ENCODE measurements at regions not wholly inside any gene's neighbourhood (a gene's known extent, or its start where the extent isn't known, plus 50 kb on each side); places are given as distances from the start of the nearest gene placed in this dataset.

DNA sequence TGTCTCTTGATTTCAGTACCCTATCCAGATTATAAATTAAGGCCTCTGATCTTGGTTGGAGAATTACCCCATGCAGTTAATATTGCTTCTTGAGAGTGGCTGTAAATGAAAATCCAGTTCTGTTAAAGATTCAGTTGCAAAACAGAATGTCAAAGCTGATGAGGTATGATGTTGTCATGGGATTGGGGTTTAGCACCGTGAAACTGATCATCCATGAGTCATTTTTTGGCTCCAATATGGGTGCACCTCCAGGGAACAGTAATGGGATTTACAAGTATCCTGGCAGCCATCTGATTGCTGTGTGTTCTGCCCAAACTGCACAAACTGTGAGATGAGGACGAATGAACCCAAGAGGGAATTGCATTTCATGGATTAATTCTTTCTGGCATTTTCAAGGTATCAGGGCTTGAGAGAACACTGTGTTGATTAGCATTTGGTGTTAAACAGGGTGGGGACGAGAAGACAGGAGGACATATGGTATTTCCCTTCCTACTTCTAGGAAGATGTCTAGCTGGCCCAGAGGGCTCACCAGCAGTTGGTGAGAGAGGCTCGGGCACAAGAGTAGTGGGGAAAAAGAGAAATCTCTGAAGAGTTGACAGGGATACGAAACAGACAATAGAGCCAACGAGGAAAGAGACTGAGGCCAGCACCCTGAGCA is 214.7 kb downstream of the GAS1 start:
- no peak overlapping the region for H3K4me2 ChIP-seq (ENCODE audit: low read length)

GRCh38 chr9:86731511-86732063 is 215.7 kb downstream of the GAS1 start:
- no peaks in the 10 kb centered on the region for H3K36me3 ChIP-seq (ENCODE audit: control insufficient read depth, low read length)
- H3K4me2 ChIP-seq (ENCODE audit: low read length), result no peak overlapping the region
- no peaks in the 10 kb centered on the region for H3K4me1 ChIP-seq (ENCODE audit: control insufficient read depth, low read length)
- no peaks in the 10 kb centered on the region for H3K79me2 ChIP-seq (ENCODE audit: control insufficient read depth, low read length)
- H3K4me3 ChIP-seq (ENCODE audit: low read length), result no peak overlapping the region
- H4K20me1 ChIP-seq (ENCODE audit: control insufficient read depth, insufficient read depth, low read depth, low read length), result no peaks in the 10 kb centered on the region
- no peaks in the 10 kb centered on the region for H3K27me3 ChIP-seq (ENCODE audit: control insufficient read depth, low read length)
- H3K9me3 ChIP-seq (ENCODE audit: control insufficient read depth, insufficient read depth, low read length), result no peaks in the 10 kb centered on the region
- TF ChIP-seq EZH2phosphoT487 (IDR thresholded peaks at IDR 0.05; ENCODE audit: borderline replicate concordance, low read length), result no peak
- no peak for TF ChIP-seq CTCF (IDR thresholded peaks at IDR 0.05; ENCODE audit: low read depth, low read length, poor library complexity, severe bottlenecking)
- no peak overlapping the region for H3K27ac ChIP-seq (ENCODE audit: low read depth, low read length)
- H3F3A ChIP-seq (ENCODE audit: control insufficient read depth, insufficient read depth), result no peaks in the 10 kb centered on the region
- H3K9me2 ChIP-seq (replicated peaks; ENCODE audit: control insufficient read depth, low read length), result no peaks in the 10 kb centered on the region

More for the DNA sequence above, 214.7 kb downstream of the GAS1 start:
- Histone ChIP-seq H3K36me3 (ENCODE audit: control insufficient read depth, low read length) (no peaks in the 10 kb centered on the region), H3K27ac (ENCODE audit: low read depth, low read length) (no peak overlapping the region), H3K27me3 (ENCODE audit: control insufficient read depth, low read length) (no peaks in the 10 kb centered on the region), H3K9me3 (ENCODE audit: control insufficient read depth, insufficient read depth, low read length) (no peaks in the 10 kb centered on the region), H3K9me2 (replicated peaks; ENCODE audit: control insufficient read depth, low read length) (no peaks in the 10 kb centered on the region), H3K79me2 (ENCODE audit: control insufficient read depth, low read length) (no peaks in the 10 kb centered on the region), H3F3A (ENCODE audit: control insufficient read depth, insufficient read depth) (no peaks in the 10 kb centered on the region), H3K4me1 (ENCODE audit: control insufficient read depth, low read length) (no peaks in the 10 kb centered on the region), H4K20me1 (ENCODE audit: control insufficient read depth, insufficient read depth, low read depth, low read length) (no peaks in the 10 kb centered on the region), H3K4me3 (ENCODE audit: low read length) (no peak overlapping the region)
- TF ChIP-seq EZH2phosphoT487 (IDR thresholded peaks at IDR 0.05; ENCODE audit: borderline replicate concordance, low read length) (no peak), CTCF (IDR thresholded peaks at IDR 0.05; ENCODE audit: low read depth, low read length, poor library complexity, severe bottlenecking) (no peak)

GRCh38 chr9:86730163-86730928 is 217.0 kb downstream of the GAS1 start:
- H3K4me1 ChIP-seq (ENCODE audit: control insufficient read depth, low read length), result no peaks in the 10 kb centered on the region
- H4K20me1 ChIP-seq (ENCODE audit: control insufficient read depth, insufficient read depth, low read depth, low read length), result no peaks in the 10 kb centered on the region
- H3K36me3 ChIP-seq (ENCODE audit: control insufficient read depth, low read length), result no peaks in the 10 kb centered on the region
- no peaks in the 10 kb centered on the region for H3K9me3 ChIP-seq (ENCODE audit: control insufficient read depth, insufficient read depth, low read length)
- no peaks in the 10 kb centered on the region for H3K79me2 ChIP-seq (ENCODE audit: control insufficient read depth, low read length)
- H3F3A ChIP-seq (ENCODE audit: control insufficient read depth, insufficient read depth), result no peaks in the 10 kb centered on the region
- no peak overlapping the region for H3K27ac ChIP-seq (ENCODE audit: low read depth, low read length)
- H3K9me2 ChIP-seq (replicated peaks; ENCODE audit: control insufficient read depth, low read length), result no peaks in the 10 kb centered on the region
- TF ChIP-seq EZH2phosphoT487 (IDR thresholded peaks at IDR 0.05; ENCODE audit: borderline replicate concordance, low read length), result no peak
- no peak for TF ChIP-seq CTCF (IDR thresholded peaks at IDR 0.05; ENCODE audit: low read depth, low read length, poor library complexity, severe bottlenecking)
- no peak overlapping the region for H3K4me3 ChIP-seq (ENCODE audit: low read length)
- H3K27me3 ChIP-seq (ENCODE audit: control insufficient read depth, low read length), result no peaks in the 10 kb centered on the region
- no peak overlapping the region for H3K4me2 ChIP-seq (ENCODE audit: low read length)

All from DOHH2 (cell line).